ENCODE measurements at regions not wholly inside any gene's neighbourhood (a gene's known extent, or its start where the extent isn't known, plus 50 kb on each side); places are given as distances from the start of the nearest gene placed in this dataset.

DNA sequence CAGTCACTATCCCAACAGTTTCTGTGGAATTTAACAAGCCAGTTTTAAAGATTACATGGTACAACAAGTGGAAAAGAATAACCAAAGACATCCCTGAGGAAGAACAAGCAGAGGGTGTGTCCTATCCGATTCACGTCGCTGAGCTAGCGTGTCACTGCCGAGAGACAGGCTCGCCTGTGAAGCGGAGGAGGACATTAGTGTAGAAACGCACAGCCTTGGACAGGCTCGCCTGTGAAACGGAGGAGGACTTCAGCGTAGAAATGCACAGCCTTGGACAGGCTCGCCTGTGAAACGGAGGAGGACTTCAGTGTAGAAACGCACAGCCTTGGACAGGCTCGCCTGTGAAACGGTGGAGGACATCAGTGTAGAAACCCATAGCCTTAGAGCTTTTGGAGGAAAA lies 52.7 kb upstream of the INPP5A start:
- TF ChIP-seq, protein P1, sequence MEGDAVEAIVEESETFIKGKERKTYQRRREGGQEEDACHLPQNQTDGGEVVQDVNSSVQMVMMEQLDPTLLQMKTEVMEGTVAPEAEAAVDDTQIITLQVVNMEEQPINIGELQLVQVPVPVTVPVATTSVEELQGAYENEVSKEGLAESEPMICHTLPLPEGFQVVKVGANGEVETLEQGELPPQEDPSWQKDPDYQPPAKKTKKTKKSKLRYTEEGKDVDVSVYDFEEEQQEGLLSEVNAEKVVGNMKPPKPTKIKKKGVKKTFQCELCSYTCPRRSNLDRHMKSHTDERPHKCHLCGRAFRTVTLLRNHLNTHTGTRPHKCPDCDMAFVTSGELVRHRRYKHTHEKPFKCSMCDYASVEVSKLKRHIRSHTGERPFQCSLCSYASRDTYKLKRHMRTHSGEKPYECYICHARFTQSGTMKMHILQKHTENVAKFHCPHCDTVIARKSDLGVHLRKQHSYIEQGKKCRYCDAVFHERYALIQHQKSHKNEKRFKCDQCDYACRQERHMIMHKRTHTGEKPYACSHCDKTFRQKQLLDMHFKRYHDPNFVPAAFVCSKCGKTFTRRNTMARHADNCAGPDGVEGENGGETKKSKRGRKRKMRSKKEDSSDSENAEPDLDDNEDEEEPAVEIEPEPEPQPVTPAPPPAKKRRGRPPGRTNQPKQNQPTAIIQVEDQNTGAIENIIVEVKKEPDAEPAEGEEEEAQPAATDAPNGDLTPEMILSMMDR (conservative IDR thresholded peaks at IDR 0.05; ENCODE audit: low read depth, low read length), result no peak
- DNase-seq (ENCODE audit: low read depth), result no peak
- H3K4me3 ChIP-seq (ENCODE audit: low read depth, low read length), result no peak overlapping the region

DNA sequence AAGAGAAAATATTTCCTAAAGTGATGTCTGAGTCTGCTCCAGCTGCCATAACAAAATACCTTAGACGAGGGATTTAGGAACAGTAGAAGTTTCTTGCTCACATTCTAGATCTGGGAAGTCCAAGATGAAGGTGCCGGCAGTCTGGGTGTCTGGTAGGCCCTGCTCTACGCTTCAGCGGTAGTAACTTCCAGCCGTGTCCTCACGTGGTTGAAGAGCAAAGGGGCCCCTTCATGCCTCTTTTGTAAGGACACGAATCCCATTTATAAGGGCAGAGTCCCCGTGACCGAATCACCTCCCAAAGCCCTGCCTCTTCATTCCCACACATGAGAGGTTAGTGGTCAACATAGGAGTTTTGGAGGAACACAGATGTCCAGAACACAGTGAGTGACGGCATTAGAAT lies 52.2 kb upstream of the INPP5A start:
- DNase-seq (ENCODE audit: low read depth), result no peak
- TF ChIP-seq, protein P1 (conservative IDR thresholded peaks at IDR 0.05; ENCODE audit: low read depth, low read length), result no peak
- no peak overlapping the region for H3K4me3 ChIP-seq (ENCODE audit: low read depth, low read length)

DNA sequence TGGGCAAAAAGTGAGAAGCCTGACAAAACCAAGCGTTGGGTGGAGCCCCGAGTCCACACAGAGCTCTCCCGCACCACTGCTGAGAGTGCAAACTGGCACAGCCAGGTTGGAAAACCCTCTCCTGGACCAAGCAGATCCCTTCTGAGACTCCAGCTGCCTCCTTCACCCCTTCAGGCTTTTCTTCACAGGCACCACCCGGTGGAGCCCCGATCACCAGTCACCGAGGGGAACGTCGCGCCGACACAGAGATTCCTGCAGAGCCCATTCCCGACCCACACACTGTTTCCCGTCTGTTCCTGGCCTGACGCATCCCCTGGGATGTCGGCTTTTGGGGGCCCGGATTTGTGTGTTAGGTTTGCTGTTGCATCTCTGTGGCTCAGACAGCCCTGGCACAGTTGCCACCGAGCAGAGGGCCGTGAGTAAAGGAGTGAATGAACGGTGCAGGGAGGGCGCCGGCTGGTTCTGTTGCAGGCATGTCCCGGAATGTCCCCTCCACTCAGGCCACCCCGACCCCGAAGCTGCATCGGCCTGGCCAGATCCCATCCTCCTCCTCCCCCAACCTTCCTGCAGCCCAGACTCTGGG lies 51.0 kb upstream of the INPP5A start:
- DNase-seq (ENCODE audit: low read depth), result no peak
- H3K4me3 ChIP-seq (ENCODE audit: low read depth, low read length), result no peak overlapping the region
- TF ChIP-seq, protein P1 (conservative IDR thresholded peaks at IDR 0.05; ENCODE audit: low read depth, low read length), result no peak

DNA sequence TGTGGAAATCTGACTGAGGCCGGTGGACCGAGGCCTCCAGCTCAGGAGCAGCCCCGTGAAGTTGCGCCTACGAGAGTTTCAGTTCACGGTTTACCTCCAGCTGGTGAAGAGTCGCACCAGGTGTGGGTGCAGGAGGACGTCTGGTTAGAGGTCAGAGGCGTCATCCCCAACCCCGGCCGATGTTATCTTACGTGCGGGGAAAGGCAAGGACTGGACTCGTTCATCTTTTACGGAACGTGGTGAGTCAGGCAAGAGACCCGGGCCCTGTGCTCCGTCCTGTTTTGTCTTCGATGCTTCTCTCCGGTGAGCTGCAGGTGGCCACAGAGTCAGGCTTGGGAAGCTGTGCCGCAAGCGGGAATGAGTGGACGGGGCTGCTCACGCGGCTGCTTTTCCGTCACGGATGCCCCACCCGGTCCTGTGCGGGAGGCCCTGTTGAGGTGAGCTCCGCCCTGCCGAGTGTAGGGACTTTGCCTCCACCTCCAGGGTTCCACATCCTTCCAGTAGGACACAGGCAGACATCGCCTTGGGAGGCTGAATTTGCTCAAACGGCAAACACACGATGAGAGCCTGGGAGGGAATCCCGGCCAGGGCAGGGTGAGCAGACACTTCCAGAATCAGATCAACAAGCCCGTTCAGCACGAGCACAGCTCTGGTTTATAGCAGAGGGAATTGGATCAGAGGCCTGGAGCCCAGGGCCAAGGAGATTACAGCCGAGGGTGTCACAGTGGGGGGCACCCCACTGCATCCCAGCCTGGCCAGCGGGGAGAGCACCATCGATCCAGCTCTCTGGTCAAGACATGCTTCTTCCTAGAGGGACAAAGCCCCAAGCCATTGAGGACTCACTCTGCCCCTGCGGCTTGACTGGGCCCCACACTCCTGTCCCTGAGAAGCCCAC lies 50.1 kb upstream of the INPP5A start:
- TF ChIP-seq, protein P1 (conservative IDR thresholded peaks at IDR 0.05; ENCODE audit: low read depth, low read length), result no peak
- no peak overlapping the region for H3K4me3 ChIP-seq (ENCODE audit: low read depth, low read length)
- no peak for DNase-seq (ENCODE audit: low read depth)
